Activated CD8-positive, alpha-beta memory T cell treated with anti-CD3 and anti-CD28 coated beads, Interleukin-2, amount 50 U/mL, for 24 hours (primary cell): ENCODE measurements at regions not wholly inside any gene's neighbourhood (a gene's known extent, or its start where the extent isn't known, plus 50 kb on each side); places are given as distances from the start of the nearest gene placed in this dataset.
"Not testable (repeated sequence)": the region's sequence is repeated elsewhere in the genome, so short reads cannot be mapped to it uniquely, and the experiment has no call there.

Source experiments
- DNase-seq: peaks from one replicate; pipeline ENCODE4 v3.0.0-alpha.2; 2020; ENCODE audit errors: extremely low read depth

DNA sequence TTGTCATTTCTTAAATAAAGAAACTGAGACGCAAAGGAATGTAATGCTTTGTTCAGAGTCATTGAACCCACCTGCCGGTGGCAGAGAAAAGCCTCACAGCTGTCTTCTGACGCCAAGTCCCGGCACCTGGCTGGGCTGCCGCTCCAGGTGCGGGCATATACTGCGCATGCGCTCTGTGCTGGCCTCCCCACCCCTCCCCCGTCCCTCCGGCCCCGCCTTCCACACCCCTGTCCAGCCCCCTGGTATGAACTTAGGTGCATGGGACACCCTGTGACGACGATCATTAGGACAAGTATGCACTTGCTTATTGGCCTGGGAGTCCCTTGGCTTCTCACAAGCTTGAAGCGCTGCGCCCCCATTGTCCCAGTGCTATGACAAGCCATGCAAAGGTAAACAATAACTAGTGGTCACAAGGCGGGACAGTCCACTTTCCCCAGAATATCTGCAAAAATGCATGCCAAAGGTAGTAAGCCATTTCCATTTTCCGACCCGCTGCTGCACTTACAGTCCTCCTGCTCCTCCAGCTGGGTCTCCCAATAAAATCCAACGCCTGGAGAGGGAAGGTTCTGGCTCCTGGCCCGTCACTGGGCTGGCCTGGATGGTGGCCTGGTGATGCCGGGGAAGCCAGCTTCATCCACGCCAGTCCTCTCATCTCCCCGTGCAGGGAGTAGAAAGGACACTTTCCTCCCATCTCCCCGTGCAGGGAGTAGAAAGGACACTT lies 100.4 kb downstream of the PSMG1 start:
- DNase-seq = no peak

DNA sequence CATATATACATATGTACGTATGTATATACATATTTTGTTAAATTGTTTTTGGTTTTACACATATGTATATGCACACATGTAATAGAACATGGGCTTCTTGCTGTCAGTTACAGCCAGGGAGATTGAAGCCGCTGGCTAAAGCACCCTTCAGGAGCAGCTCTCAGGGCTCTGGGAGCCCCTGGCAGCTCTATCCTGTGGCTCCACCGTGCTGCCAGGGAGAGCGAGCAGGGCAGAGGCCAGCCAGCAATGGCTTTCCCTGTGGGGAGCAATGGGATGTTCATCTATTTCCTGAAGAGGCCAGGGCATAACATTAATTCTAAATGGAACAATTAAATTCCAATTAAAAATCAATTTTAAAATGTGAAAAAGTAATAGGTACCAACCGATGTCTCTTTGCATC lies 102.9 kb downstream of the PSMG1 start:
- DNase-seq = no peak

DNA sequence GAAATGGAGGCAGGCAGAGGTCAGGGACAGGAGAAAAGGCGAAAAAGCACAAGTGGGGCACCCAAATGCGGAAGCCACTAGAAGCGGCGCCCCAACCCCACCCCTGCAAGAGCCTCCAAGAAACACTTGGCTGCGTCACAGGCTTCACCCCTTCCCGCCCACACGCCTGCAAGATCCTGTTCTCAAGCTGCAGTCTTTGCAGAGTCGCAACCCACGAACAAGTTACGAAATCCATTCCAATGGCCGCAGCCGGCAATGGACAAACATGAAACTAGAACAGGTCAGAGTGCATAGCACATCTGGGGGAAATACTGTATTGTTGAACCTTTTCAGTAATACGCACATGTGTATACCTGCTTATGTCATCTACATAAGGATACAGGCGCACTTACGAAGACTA lies 103.6 kb downstream of the PSMG1 start:
- DNase-seq = no peak

DNA sequence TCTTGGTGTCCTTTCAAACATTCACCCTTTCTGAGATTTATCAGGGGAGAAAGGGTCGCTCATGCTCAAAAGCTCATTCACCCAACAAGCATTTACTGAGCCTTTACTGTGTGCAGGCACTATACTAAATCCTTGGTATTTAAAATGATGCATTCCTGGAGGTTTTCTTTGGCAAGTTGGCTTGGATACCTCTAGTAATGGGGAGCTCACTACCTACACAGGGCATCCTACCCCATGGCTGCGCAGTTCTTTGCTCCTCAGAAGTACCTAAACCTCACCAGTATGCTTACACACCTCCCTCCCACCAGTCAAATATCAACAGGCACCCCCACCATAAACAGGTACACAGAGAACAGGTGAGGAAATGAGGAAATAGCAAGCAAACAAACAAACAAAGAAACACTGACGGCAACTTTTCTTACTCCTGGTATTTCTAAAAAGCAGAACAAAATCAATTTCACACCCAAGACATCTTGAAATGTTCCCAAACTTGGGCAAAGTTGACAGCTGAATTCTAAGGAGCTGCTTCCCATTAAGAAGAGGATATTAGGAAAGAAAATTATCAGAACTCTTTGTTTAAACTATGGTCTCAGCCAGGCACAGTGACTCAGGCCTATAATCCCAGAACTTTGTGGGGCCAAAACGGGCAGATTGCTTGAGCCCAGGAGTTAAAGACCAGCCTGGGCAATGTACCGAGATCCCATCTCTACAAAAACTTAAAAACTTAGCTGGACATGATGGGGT lies 104.8 kb downstream of the PSMG1 start:
- DNase-seq = no peak

DNA sequence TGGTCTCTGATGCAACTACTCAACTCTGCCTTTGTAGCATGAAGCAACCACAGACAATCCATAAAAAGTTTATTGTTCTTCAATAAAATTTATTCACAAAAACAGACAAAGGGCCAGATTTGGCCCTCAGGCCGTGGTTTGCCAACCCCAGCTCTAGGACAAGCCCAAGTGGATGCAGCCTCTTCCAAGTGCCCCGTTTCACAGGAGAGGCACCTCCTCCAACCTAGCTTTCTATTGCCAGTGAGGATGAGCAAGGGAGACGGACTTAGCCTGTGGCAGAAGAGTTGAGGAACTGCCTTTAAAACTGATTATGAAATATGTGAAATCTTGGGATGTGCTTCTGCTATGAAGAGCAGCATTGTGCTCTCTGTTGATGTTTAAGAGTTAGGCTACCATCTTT lies 105.4 kb downstream of the PSMG1 start:
- no peak for DNase-seq

DNA sequence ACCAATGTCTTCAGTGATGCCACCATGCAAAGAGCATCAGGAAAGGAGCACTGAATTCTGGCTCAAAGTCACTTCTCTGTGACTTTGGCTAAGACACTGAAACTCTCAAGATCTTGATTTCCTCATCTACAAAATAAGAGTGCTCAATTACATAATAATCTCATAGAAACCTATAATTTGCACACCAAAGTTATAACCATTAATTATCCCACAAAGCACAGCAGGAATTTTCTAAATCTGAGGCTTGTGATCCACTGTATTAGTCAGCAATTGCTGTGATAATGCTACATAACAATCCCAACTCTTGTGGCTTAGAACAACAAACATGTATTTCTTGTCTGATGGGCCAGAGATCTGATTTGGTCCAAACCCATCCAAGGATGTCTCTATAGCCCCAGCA lies 108.7 kb downstream of the PSMG1 start:
- no peak for DNase-seq

DNA sequence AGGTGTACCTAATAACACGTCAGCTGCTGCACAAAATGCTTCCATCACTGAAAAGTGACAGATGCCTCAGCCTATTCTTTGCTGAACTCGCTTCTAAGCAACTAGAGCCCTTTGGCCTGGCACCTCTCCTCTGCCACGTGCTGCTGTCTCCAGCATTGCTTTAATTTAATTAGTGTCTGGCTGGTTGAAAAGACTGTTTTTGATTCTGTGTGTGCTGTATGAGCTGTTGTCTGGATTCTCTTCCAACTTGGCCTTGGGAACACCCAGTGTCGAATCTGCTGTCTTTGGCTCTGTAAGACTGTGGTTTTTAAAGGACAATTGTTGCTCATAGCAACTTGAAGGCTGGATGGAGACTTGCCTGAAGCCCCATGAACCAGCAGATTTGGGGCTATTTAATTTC lies 109.5 kb downstream of the PSMG1 start:
- DNase-seq = no peak

DNA sequence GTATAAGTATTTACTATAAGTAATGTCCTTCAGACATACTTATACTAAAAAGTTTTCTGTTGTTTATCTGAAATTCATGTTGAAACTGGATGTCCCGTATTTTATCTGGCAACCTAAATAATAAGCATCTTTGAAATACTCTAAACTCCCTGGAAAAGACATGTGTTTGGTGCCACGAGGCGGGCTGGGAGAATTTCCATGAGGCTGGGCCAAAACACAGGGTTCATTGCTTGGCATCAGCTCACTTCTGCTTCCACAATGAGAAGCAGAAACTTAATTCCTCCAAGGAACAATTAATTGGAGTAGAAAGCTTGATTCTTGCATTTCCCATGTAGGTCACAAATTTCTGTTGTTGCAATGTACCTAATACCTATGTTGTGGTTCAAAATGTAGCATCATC lies 110.2 kb downstream of the PSMG1 start:
- DNase-seq = no peak

DNA sequence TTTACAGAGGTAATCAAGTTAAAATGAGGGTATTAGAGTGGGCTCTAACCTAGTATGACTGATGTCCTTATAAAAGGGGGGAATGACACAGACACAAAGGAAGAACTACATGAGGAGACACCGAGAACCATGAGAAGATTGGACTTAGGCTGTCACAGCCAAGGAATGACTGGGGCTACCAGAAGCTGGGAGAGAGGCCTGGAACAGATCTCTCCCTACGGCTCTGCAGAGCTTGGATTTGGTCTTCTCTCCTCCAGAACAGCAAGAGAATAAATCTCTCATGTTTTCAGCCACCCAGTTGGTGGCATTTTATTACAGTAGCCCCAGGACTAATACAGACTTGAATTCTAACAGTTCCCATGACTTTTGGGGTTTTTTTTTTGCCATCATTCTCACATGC lies 110.8 kb downstream of the PSMG1 start:
- DNase-seq = no peak

DNA sequence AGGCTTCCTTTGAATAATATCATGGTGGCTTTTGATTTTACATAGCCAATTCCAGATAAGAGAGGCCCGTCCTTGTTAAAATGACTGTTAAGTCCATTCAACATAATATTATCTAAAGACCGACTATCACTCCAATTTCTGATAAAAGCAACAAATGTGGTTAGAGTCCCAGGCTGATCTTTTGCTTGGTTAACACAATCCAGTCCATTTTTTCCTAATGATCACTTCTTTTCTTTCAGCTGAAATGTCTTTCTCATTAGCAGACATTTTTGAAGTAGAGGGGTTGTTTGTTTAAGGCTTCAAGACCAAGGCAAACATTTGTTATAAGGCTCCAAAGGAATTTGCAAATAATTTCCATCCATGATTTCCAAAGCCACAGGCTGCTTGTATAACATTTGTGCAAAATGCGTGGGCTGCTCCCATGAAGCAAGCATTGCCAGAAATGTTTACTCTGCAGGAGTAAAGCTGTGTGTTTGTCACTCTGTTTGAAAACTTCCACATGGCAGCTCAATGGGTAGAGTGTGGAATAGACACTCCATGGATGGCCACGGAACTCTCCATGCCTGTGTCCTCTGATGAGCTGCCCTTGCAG lies 111.5 kb downstream of the PSMG1 start:
- no peak for DNase-seq

DNA sequence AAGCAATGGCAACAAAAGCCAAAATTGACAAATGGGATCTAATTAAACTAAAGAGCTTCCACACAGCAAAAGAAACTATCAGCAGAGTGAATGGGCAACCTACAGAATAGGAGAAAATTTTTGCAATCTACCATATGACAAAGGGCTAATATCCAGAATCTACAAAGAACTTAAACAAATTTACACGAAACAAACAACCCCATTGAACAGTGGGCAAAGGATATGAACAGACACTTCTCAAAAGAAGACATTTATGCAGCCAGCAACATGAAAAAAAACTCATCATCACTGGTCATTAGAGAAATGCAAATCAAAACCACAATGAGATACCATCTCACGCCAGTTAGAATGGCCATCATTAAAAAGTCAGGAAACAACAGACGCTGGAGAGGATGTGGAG lies 113.4 kb downstream of the PSMG1 start:
- DNase-seq = not testable (repeated sequence)

DNA sequence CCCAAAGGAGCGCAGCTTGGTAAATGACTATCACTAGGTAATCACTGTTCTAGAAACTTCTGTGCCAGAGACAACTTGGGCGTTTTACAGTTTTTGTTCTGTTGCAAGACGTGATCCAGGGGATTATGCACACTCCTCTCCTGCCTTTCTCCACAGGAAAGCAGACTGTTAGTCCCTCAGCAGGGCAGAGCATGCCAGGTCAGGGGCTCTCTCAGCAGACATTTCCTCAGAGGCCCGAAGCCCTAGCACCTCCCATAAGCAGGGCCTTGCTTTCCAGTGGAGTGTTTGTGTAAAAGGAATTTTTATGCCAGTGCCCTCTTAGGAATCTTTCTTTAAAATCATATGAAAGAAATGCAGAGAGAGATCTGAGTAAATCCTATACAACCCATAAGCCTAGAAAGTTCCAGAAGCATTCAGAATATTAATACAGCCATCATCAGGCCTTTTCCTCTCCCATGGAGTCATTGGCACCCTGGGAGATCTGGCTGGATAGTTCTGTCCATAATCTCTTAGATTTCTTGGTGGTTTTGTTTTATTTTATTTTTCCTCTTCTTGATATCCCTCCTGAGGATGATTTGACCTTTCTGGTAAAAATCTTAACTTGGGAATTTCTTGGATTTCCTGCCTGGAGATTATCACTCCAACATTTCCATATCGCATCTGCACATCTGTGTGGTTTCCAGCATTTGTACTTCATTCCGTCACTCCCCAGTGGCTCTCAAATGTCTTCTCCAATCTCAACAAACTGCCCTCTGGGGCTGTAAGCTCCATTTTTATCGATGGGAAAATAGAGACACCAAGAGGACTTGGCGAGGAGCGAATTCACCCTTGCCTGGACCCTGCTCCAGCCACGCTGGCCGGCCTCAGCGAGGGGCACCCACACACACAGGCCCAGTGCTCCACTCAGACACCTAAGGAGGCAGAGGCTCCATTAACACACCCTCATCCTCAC lies 116.1 kb downstream of the PSMG1 start:
- no peak for DNase-seq

DNA sequence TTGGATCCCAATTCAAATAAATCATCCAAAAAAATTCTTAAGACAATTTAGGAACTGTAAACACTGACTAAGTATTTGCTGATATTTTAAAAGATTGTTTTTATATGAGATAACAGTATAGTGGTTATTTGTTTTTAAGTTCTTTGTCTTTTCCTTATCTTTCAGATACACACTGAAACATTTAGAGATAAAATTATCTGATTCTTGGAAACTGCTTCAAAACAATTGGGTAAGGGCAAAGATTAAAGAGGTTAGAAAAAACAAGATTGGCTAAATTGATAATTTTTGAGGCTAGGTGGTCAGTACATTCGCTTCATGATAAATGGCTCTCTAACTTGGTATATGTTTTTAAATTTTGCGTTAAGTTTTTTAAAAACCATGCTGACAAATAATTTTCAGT lies 117.3 kb downstream of the PSMG1 start:
- no peak for DNase-seq

DNA sequence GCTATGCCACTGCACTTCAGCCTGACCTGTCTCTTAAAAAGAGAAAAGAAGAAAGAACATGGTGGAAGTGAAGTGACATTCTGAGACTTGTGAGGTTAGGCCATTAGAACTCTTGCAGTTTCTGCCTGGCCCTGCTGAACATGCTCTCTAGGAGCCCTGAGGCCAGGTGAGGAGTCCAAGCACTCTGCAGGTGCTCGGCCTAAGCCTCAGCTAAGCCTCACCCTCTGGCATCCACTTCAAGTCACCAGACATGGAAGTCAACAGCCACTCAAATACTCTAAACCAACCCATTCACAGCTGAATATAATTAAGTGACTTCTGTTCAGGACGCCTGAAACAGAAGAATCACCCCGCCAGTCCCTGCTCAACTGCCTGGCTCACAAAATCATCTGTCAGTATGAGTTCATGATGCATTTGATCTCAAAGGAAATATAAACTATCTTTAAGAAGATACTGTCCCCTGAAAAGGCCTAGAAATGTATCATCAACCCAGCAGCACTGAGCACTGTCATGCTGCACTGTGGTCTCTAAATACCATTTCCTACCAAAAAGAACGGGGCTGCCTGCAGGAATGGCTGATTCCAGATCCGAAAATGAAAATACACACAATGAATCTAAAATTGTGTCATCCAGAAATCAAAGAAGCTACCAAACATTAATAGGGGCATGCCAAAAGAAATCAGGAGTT lies 118.8 kb downstream of the PSMG1 start:
- no peak for DNase-seq

DNA sequence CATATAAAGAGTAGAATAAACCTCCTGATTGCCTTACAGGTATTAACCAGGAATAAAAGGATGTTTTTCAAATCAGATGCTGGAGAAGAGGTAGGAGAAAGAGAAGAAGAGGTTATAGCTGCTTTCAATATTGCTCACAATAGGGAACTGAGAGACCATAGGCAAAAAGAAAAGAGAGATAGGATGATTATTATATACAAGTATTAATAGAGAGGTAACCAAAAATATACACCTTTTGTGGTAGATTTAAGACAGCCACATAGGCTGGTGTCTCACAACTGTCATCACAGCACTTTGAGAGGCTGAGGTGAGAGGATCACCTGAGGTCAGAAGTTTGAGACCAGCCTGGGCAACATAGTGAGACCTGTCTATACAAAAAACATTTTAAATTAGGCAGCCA lies 119.7 kb downstream of the PSMG1 start:
- no peak for DNase-seq

DNA sequence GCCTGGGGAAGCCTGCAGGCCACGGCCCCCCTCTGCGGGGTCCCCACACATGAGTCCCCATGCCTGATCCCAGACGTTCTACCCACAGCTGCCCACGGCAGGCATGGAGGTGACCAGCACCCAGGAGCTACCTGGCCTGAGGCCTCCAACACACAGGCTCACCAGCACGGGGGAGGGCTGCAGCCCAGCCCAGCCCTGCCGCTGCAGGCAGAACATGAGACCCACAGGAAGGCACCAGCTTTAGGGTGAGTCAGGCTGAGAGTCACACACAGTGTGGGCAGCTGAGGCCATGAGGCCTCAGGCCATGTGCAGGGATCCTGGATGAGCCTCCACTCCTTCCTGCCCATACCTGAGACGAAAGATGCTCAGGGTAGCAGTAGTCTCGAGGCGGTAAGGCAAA lies 121.1 kb downstream of the PSMG1 start:
- DNase-seq = no peak

DNA sequence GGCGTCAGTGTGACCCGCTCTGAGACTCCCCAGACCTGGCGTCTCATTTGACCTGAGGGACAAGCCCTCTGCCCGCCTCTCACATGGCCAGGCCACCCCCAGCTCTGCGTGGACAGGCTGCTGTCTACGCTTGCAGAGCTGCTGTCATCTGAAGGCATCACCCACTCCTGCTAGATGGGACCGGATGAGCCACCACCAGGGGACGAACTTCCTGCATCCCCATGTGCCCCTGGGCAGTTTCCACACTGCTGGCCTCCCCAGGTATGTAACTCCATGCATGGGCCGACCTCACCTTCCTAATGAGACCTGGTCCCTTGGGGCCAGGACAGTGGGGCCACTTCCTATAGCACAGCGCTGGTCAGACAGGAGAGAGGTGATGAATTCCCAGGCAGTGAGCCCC lies 121.5 kb downstream of the PSMG1 start:
- DNase-seq = no peak

DNA sequence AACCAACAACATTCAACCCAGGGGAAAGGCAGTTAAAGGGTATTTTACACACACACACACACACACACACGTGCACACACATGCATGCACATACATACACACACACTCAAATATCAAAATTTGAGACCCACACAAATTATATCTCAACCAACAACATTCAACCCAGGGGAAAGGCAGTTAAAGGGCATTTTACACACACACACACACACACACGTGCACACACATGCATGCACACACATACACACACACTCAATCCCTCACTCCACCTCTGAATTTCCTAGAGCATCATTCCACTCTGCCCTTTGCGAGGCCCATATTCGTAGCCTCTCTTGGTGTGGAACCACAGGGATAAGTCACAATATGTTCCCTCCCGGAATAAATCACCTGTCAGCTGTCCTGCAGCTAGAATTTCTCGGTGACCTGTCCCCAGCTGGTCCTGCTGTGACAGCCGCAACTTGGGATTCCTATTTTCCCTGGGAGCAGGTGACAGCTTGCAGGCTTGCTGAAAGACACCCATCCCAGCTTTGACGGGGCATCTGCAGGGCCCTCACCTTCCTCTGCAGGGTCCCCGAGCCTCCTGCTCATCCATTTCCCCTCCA lies 122.7 kb downstream of the PSMG1 start:
- DNase-seq = no peak

DNA sequence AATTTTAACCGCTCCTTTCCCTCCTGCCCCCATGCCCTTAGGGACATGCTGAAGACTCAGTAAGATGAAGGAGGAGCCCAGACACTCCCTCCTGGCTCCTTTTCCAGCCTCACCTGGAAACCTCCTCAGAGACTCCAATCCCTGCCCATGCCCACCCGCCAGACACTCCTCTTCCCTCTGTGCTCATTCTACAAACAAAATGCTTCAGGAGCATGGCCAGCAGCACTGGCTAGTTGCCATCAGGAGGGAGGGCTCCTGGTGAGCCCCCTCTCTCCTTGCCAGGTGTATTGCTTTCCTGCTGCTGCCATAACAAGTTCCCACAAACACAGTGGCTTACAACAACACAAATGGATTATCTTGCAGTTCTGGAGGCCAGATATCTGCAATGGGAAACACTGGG lies 126.1 kb downstream of the PSMG1 start:
- no peak for DNase-seq

DNA sequence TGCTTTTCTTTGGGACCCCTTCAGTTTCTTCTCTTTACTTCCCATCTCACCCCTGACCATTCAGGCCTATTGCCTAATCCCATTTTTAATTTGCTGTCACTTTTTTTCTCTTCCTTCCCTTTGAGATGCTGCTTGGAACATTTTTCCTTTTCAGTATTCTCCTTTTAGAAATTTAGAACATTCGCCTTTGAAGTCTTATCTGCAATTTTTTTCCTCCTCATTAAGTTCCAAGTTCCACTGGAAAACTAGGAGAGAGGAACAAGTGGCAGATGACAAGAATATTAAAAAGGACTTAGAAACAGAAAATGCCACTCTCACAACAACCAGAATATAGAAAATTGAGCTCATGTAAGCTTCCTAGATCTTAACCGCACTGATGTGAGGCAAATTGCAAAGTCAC lies 126.6 kb downstream of the PSMG1 start:
- DNase-seq = no peak

DNA sequence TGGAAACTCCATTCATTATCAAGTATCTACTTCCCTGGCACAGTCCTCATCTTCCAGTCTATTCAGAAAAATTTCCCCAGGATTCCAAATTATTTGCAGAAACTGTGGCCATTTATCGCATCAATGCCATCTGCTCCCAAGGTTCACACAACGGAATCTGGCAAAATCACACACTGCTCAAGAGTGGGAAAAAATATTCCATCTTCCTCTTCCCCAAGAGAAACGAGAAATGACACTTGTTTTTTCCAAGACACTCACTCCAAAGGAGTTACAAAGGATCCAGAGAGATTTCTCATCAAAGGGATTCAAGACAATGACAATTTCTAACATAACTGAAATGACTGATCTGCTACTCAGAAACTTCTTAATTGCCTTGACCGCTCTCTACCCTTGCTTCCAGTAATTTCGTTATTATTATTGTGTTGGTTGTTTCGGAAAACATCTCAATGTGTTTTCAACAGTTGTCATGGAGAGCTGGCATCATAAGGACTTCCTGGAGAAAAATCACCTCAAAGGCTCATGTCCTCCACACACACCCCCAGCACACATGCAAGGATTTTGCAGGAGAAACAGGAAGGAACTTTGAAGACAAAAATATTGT lies 128.0 kb downstream of the PSMG1 start:
- no peak for DNase-seq
